Cardiac muscle cell (in vitro differentiated cells and primary cell): ENCODE measurements at regions not wholly inside any gene's neighbourhood (a gene's known extent, or its start where the extent isn't known, plus 50 kb on each side); places are given as distances from the start of the nearest gene placed in this dataset.

Experiments
- DNase-seq, 2 donors: peaks; one replicate each; pipeline versions ENCODE4 v3.0.0 to v3.0.0-alpha.2; 2010 to 2017; ENCODE audit warnings: low read depth in 1 of 2, low spot score in 1 of 2
- H3K27ac ChIP-seq: fragments of 200-600 bp; sonication (generic); 2 replicates; pipeline ENCODE4 v1.5.1; 2016
- H3K27me3 ChIP-seq: fragments of 200-600 bp; sonication (generic); 2 replicates; pipeline ENCODE4 v1.6.0; 2016; ENCODE audit warnings: control low read depth
- H3K36me3 ChIP-seq: fragments of 200-600 bp; sonication (generic); 2 replicates; pipeline ENCODE4 v1.5.1; 2016; ENCODE audit warnings: control low read depth
- H3K4me1 ChIP-seq: fragments of 200-600 bp; sonication (generic); 2 replicates; pipeline ENCODE4 v1.8.1; 2017; ENCODE audit warnings: low read depth, mild to moderate bottlenecking, mixed run types
- H3K4me3 ChIP-seq: fragments of 200-600 bp; sonication (generic); 2 replicates; pipeline ENCODE4 v1.5.1; 2016; ENCODE audit warnings: mild to moderate bottlenecking
- H3K9me3 ChIP-seq: fragments of 200-600 bp; sonication (generic); 2 replicates; pipeline ENCODE4 v1.5.1; 2017; ENCODE audit warnings: low read depth, mild to moderate bottlenecking, control low read depth
- TF ChIP-seq, protein P1 (sequence below): IDR thresholded peaks from 2 replicates; pipeline ENCODE4 v1.5.1; 2012; ENCODE audit warnings: low read depth, mild to moderate bottlenecking, low read length

GRCh38 chr5:116378007-116378776 is 196.4 kb downstream of the SEMA6A start:
- no peaks in the 10 kb centered on the region for H3K36me3 ChIP-seq
- H3K27me3 ChIP-seq, result no peaks in the 10 kb centered on the region
- no peak overlapping the region for H3K27ac ChIP-seq
- H3K4me3 ChIP-seq, result no peak overlapping the region
- no peaks in the 10 kb centered on the region for H3K4me1 ChIP-seq
- TF ChIP-seq, protein P1, sequence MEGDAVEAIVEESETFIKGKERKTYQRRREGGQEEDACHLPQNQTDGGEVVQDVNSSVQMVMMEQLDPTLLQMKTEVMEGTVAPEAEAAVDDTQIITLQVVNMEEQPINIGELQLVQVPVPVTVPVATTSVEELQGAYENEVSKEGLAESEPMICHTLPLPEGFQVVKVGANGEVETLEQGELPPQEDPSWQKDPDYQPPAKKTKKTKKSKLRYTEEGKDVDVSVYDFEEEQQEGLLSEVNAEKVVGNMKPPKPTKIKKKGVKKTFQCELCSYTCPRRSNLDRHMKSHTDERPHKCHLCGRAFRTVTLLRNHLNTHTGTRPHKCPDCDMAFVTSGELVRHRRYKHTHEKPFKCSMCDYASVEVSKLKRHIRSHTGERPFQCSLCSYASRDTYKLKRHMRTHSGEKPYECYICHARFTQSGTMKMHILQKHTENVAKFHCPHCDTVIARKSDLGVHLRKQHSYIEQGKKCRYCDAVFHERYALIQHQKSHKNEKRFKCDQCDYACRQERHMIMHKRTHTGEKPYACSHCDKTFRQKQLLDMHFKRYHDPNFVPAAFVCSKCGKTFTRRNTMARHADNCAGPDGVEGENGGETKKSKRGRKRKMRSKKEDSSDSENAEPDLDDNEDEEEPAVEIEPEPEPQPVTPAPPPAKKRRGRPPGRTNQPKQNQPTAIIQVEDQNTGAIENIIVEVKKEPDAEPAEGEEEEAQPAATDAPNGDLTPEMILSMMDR, result no peak
- no peak for DNase-seq
- H3K9me3 ChIP-seq, result no peaks in the 10 kb centered on the region

GRCh38 chr5:116377276-116378006 is 197.2 kb downstream of the SEMA6A start:
- Histone ChIP-seq H3K27me3 (no peaks in the 10 kb centered on the region), H3K9me3 (no peaks in the 10 kb centered on the region), H3K36me3 (no peaks in the 10 kb centered on the region), H3K27ac (no peak overlapping the region), H3K4me1 (no peaks in the 10 kb centered on the region), H3K4me3 (no peak overlapping the region)
- TF ChIP-seq, protein P1, result no peak
- DNase-seq, result no peak

- no peaks in the 10 kb centered on the region for H3K4me1 ChIP-seq
- TF ChIP-seq, protein P1, result no peak
Measured at GRCh38 chr5:116375926-116376325, 198.7 kb downstream of the SEMA6A start.

DNA sequence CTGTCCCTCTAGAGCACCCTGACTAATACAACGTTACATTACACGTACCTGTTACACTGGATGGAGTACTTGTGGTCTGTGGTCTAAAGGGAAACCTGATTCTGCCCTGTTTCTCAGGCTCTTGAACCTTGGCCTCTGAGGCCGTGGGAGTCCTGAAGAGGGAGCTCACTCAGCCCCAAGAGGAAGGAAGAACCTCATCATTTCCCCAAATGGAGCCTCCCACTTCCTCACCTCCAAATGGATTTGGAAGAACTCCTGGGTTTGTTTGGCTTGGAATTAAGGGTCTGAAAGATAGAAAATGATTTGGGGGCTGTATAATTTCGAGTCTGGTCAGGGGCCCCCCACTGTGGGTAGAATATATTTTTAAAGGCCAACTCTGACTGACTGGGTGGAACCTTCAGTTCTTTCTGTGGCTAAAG is 200.2 kb downstream of the SEMA6A start:
- Histone ChIP-seq H3K27me3 (no peaks in the 10 kb centered on the region), H3K4me1 (no peaks in the 10 kb centered on the region)

More at GRCh38 chr5:116375926-116376325, 198.7 kb downstream of the SEMA6A start:
- no peak for DNase-seq
- no peaks in the 10 kb centered on the region for H3K27me3 ChIP-seq
- no peak overlapping the region for H3K27ac ChIP-seq
- H3K9me3 ChIP-seq, result no peaks in the 10 kb centered on the region
- no peaks in the 10 kb centered on the region for H3K36me3 ChIP-seq
- H3K4me3 ChIP-seq, result no peak overlapping the region

DNA sequence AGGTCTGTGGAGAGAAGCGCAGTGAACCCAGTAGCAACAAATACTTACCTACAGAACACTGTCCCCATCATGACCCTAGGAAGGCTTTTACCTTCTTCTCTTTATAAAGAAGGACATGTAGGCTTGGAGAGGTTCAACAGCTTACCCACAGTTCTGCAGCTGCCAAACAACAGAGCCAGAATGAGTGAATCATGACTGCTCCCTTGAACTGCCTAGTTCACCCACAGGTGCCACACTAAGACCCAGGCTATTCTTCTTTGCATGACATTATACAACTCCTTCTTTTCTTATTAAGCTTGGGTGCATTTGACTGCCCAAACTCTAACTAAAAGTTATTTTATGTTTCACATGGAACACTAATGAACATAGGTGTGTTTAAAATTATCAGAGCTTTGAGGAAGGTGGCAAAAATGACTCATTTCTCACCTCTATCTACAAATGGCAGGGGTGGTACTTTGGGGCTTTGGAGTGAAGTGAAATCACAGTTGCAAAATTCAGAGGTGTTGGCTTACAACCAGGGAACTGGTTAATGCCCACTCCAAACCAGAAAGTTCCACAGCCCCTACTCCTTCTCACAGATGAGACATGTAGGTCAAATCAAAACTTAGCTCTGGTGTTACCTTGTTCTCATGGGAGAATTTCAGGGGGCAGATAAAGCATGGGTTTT is 201.6 kb downstream of the SEMA6A start:
- H3K36me3 ChIP-seq, result no peaks in the 10 kb centered on the region
- no peak for DNase-seq
- no peaks in the 10 kb centered on the region for H3K4me1 ChIP-seq
- no peaks in the 10 kb centered on the region for H3K27me3 ChIP-seq
- no peak overlapping the region for H3K4me3 ChIP-seq
- no peak overlapping the region for H3K27ac ChIP-seq
- H3K9me3 ChIP-seq, result no peaks in the 10 kb centered on the region
- TF ChIP-seq, protein P1, result no peak

More for the DNA sequence above, 200.2 kb downstream of the SEMA6A start:
- TF ChIP-seq, protein P1, result no peak
- H3K4me3 ChIP-seq, result no peak overlapping the region
- no peaks in the 10 kb centered on the region for H3K9me3 ChIP-seq
- no peak for DNase-seq
- no peaks in the 10 kb centered on the region for H3K36me3 ChIP-seq
- no peak overlapping the region for H3K27ac ChIP-seq
